GM23338 (cell line): ENCODE measurements at regions not wholly inside any gene's neighbourhood (a gene's known extent, or its start where the extent isn't known, plus 50 kb on each side); places are given as distances from the start of the nearest gene placed in this dataset.

Experiments used
- ATAC-seq: fragments of 200-7000 bp; cut with Tn5 transposase; 3 replicates; pipeline ENCODE4 v1.9.1; 2020
- DNase-seq: peaks from one replicate; pipeline ENCODE4 v3.0.0-alpha.2; 2015; ENCODE audit warnings: low spot score
- H2AFZ ChIP-seq: fragments of 200-600 bp; sonication (generic); 2 replicates; pipeline ENCODE4 v1.8.0; 2016; ENCODE audit warnings: antibody characterized with exemption, mild to moderate bottlenecking, moderate library complexity
- H3F3A ChIP-seq: fragments of 200-600 bp; sonication (generic); replicated peaks from 2 replicates; pipeline ENCODE4 v1.8.0; 2017; ENCODE audit warnings: antibody characterized with exemption, mixed run types, low read depth
- H3K27ac ChIP-seq: fragments of 200-600 bp; sonication (generic); 2 replicates; pipeline ENCODE4 v1.6.1; 2016; ENCODE audit warnings: low read depth
- H3K27me3 ChIP-seq: fragments of 200-600 bp; sonication (generic); 2 replicates; pipeline ENCODE4 v1.8.0; 2016; ENCODE audit warnings: mild to moderate bottlenecking, mixed run types, moderate library complexity; ENCODE audit not compliant: insufficient read depth
- H3K36me3 ChIP-seq: fragments of 200-600 bp; sonication (generic); 2 replicates; pipeline ENCODE4 v1.8.0; 2016; ENCODE audit warnings: mild to moderate bottlenecking; ENCODE audit not compliant: insufficient read depth
- H3K4me1 ChIP-seq: fragments of 200-600 bp; sonication (generic); 2 replicates; pipeline ENCODE4 v1.8.0; 2016; ENCODE audit warnings: mild to moderate bottlenecking, moderate library complexity; ENCODE audit not compliant: insufficient read depth
- H3K4me2 ChIP-seq: fragments of 200-600 bp; sonication (generic); 2 replicates; pipeline ENCODE4 v1.7.1; 2017; ENCODE audit warnings: mixed run types
- H3K4me3 ChIP-seq: fragments of 200-600 bp; sonication (generic); 2 replicates; pipeline ENCODE4 v1.6.1; 2016; ENCODE audit warnings: mixed run types
- H3K79me2 ChIP-seq: fragments of 200-600 bp; sonication (generic); replicated peaks from 2 replicates; pipeline ENCODE4 v1.8.0; 2017; ENCODE audit warnings: mild to moderate bottlenecking; ENCODE audit not compliant: insufficient read depth
- H3K9me2 ChIP-seq: fragments of 200-600 bp; sonication (generic); 2 replicates; pipeline ENCODE4 v1.8.0; 2017; ENCODE audit not compliant: insufficient read depth
- H4K20me1 ChIP-seq: fragments of 200-600 bp; sonication (generic); replicated peaks from 2 replicates; pipeline ENCODE4 v1.8.0; 2017; ENCODE audit warnings: mild to moderate bottlenecking; ENCODE audit not compliant: insufficient read depth
- H3K27ac Mint-ChIP-seq: 2 replicates; pipeline ENCODE4 v1.8.0; 2020; ENCODE audit warnings: inconsistent platforms, mild to moderate bottlenecking, moderate library complexity, mixed read lengths
- H3K27me3 Mint-ChIP-seq: 3 replicates; pipeline ENCODE4 v1.8.0; 2022; ENCODE audit warnings: low read depth, mild to moderate bottlenecking, moderate library complexity, mixed read lengths, inconsistent platforms; ENCODE audit not compliant: insufficient read depth, poor library complexity
- H3K36me3 Mint-ChIP-seq: 3 replicates; pipeline ENCODE4 v1.8.0; 2021; ENCODE audit warnings: low read depth, mild to moderate bottlenecking, inconsistent platforms, moderate library complexity, mixed read lengths
- H3K4me1 Mint-ChIP-seq: 3 replicates; pipeline ENCODE4 v1.8.0; 2020; ENCODE audit warnings: mild to moderate bottlenecking, inconsistent platforms, mixed read lengths
- H3K4me3 Mint-ChIP-seq: 3 replicates; pipeline ENCODE4 v1.8.0; 2021; ENCODE audit warnings: moderate library complexity, mild to moderate bottlenecking, inconsistent platforms, mixed read lengths
- H3K9me3 Mint-ChIP-seq: 3 replicates; pipeline ENCODE4 v1.8.0; 2020; ENCODE audit warnings: moderate library complexity, mild to moderate bottlenecking, inconsistent platforms, mixed read lengths
- CREB1 ChIP-seq: fragments of 250-450 bp; sonication (Bioruptor Pico); IDR thresholded peaks from 2 replicates; pipeline ENCODE4 v1.5.0; 2020; ENCODE audit warnings: low read depth, mild to moderate bottlenecking, moderate library complexity
- CTCF ChIP-seq, 2 experiments: fragments of 200-600 bp in 1 of 2; sonication (generic) in 1 of 2; conservative IDR thresholded peaks; 2 replicates each; pipeline versions ENCODE4 v1.5.1 to v1.6.1; 2016 to 2017; ENCODE audit warnings: antibody characterized with exemption in 2 of 2, low read depth in 2 of 2, mild to moderate bottlenecking in 2 of 2, moderate library complexity in 1 of 2
- ETS1 ChIP-seq: IDR thresholded peaks from 2 replicates; pipeline ENCODE4 v1.6.1; 2016; ENCODE audit warnings: antibody characterized with exemption
- EZH2 ChIP-seq: fragments of 200-600 bp; sonication (generic); IDR thresholded peaks from one replicate; pipeline ENCODE4 v1.8.0; 2017; ENCODE audit warnings: antibody characterized with exemption, mild to moderate bottlenecking, low read depth; ENCODE audit not compliant: unreplicated experiment
- EZH2phosphoT487 ChIP-seq: fragments of 200-600 bp; sonication (generic); IDR thresholded peaks from one replicate; pipeline ENCODE4 v1.8.1; 2018; ENCODE audit warnings: antibody characterized with exemption; ENCODE audit not compliant: unreplicated experiment
- JUNB ChIP-seq: IDR thresholded peaks from one replicate; pipeline ENCODE4 v1.6.1; 2016; ENCODE audit warnings: antibody characterized with exemption; ENCODE audit not compliant: unreplicated experiment
- POLR2AphosphoS5 ChIP-seq: IDR thresholded peaks from 2 replicates; pipeline ENCODE4 v1.6.1; 2016; ENCODE audit warnings: antibody characterized with exemption, low read depth
- STAT1 ChIP-seq: IDR thresholded peaks from one replicate; pipeline ENCODE4 v1.6.1; 2016; ENCODE audit warnings: antibody characterized with exemption; ENCODE audit not compliant: unreplicated experiment
- ZNF114 ChIP-seq: fragments of 250-450 bp; sonication (Bioruptor Pico); IDR thresholded peaks from 2 replicates; pipeline ENCODE4 v1.5.0; 2020; ENCODE audit warnings: mild to moderate bottlenecking, moderate library complexity
- TF ChIP-seq, protein P1 (sequence below): fragments of 250-450 bp; sonication (Bioruptor Pico); IDR thresholded peaks from 2 replicates; pipeline ENCODE4 v1.5.0; 2020; ENCODE audit warnings: mild to moderate bottlenecking, moderate library complexity

- no peak overlapping the region for H3K27ac ChIP-seq
- H3K27me3 Mint-ChIP-seq = no peaks in the 10 kb centered on the region
- no peaks in the 10 kb centered on the region for H3K36me3 ChIP-seq
- no peaks in the 10 kb centered on the region for H3K36me3 Mint-ChIP-seq
- H3K4me1 ChIP-seq = no peaks in the 10 kb centered on the region
- no peak for DNase-seq
- no peaks in the 10 kb centered on the region for H3K9me3 Mint-ChIP-seq
- TF ChIP-seq CREB1 = no peak
- no peak for TF ChIP-seq EZH2phosphoT487
- TF ChIP-seq STAT1 = no peak
- no peak for TF ChIP-seq ETS1
- TF ChIP-seq, protein P1, sequence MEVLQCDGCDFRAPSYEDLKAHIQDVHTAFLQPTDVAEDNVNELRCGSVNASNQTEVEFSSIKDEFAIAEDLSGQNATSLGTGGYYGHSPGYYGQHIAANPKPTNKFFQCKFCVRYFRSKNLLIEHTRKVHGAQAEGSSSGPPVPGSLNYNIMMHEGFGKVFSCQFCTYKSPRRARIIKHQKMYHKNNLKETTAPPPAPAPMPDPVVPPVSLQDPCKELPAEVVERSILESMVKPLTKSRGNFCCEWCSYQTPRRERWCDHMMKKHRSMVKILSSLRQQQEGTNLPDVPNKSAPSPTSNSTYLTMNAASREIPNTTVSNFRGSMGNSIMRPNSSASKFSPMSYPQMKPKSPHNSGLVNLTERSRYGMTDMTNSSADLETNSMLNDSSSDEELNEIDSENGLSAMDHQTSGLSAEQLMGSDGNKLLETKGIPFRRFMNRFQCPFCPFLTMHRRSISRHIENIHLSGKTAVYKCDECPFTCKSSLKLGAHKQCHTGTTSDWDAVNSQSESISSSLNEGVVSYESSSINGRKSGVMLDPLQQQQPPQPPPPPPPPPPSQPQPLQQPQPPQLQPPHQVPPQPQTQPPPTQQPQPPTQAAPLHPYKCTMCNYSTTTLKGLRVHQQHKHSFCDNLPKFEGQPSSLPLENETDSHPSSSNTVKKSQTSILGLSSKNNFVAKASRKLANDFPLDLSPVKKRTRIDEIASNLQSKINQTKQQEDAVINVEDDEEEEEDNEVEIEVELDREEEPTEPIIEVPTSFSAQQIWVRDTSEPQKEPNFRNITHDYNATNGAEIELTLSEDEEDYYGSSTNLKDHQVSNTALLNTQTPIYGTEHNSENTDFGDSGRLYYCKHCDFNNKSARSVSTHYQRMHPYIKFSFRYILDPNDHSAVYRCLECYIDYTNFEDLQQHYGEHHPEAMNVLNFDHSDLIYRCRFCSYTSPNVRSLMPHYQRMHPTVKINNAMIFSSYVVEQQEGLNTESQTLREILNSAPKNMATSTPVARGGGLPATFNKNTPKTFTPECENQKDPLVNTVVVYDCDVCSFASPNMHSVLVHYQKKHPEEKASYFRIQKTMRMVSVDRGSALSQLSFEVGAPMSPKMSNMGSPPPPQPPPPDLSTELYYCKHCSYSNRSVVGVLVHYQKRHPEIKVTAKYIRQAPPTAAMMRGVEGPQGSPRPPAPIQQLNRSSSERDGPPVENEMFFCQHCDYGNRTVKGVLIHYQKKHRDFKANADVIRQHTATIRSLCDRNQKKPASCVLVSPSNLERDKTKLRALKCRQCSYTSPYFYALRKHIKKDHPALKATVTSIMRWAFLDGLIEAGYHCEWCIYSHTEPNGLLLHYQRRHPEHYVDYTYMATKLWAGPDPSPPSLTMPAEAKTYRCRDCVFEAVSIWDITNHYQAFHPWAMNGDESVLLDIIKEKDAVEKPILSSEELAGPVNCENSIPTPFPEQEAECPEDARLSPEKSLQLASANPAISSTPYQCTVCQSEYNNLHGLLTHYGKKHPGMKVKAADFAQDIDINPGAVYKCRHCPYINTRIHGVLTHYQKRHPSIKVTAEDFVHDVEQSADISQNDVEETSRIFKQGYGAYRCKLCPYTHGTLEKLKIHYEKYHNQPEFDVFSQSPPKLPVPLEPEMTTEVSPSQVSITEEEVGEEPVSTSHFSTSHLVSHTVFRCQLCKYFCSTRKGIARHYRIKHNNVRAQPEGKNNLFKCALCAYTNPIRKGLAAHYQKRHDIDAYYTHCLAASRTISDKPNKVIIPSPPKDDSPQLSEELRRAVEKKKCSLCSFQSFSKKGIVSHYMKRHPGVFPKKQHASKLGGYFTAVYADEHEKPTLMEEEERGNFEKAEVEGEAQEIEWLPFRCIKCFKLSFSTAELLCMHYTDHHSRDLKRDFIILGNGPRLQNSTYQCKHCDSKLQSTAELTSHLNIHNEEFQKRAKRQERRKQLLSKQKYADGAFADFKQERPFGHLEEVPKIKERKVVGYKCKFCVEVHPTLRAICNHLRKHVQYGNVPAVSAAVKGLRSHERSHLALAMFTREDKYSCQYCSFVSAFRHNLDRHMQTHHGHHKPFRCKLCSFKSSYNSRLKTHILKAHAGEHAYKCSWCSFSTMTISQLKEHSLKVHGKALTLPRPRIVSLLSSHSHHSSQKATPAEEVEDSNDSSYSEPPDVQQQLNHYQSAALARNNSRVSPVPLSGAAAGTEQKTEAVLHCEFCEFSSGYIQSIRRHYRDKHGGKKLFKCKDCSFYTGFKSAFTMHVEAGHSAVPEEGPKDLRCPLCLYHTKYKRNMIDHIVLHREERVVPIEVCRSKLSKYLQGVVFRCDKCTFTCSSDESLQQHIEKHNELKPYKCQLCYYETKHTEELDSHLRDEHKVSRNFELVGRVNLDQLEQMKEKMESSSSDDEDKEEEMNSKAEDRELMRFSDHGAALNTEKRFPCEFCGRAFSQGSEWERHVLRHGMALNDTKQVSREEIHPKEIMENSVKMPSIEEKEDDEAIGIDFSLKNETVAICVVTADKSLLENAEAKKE (CRISPR knock-in tag) = no peak
- TF ChIP-seq ZNF114 = no peak
- TF ChIP-seq POLR2AphosphoS5 = no peak
- no peak for TF ChIP-seq EZH2
- TF ChIP-seq JUNB = no peak
- TF ChIP-seq CTCF (conservative IDR thresholded peaks at IDR 0.05; ENCODE audit: low read depth in 2 of 2) = no peak
- no peaks in the 10 kb centered on the region for H3F3A ChIP-seq
- no peak overlapping the region for H3K4me2 ChIP-seq
- no peaks in the 10 kb centered on the region for H3K27me3 ChIP-seq
- no peak overlapping the region for H3K27ac Mint-ChIP-seq
- H3K4me3 ChIP-seq = no peak overlapping the region
- no peaks in the 10 kb centered on the region for H3K79me2 ChIP-seq
- H2AFZ ChIP-seq = no peak overlapping the region
- no peaks in the 10 kb centered on the region for H3K9me2 ChIP-seq
- H3K4me1 Mint-ChIP-seq = no peaks in the 10 kb centered on the region; the same call in 2 of the 3 replicates
- H4K20me1 ChIP-seq = no peaks in the 10 kb centered on the region
- no peak for ATAC-seq
- no peak overlapping the region for H3K4me3 Mint-ChIP-seq
Measured at GRCh38 chr13:50357586-50358118, 342.4 kb downstream of the KCNRG start.
